ENCODE measurements at regions not wholly inside any gene's neighbourhood (a gene's known extent, or its start where the extent isn't known, plus 50 kb on each side); places are given as distances from the start of the nearest gene placed in this dataset.

DNA sequence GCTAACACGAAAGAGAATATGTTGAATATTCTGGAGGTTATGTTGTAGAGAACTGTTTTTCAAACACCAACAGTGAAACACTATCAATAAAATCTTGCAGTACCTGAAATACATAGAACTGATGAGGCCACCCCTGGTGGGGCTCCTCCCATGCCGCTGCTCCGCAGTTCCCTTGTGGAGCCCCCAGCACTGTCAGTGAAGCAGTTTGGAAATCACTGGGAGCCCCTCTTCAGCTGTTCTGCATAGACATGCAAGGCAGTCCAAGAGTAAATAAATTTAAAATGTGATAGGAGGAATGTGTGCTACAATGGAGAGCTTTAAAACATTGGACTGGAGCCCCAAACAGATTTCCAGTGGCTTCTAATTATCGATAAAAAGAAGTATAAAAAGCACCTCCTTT lies 189.4 kb downstream of the FNDC1 start:
- no peaks in the 10 kb centered on the region for H3K4me1 ChIP-seq (ENCODE audit: control insufficient read depth, insufficient read depth, low read length)
- WGBS (ENCODE audit: insufficient coverage, low lambda C conversion rate) = no CpG with 5 or more reads among the region's 4 CpGs
- no peak overlapping the region for H3K4me3 ChIP-seq (ENCODE audit: low read length)
- H3K27ac ChIP-seq (ENCODE audit: low read length) = no peak overlapping the region
- no peaks in the 10 kb centered on the region for H3K36me3 ChIP-seq (ENCODE audit: control insufficient read depth, insufficient read depth, low read length)
- H3K9me3 ChIP-seq (ENCODE audit: control insufficient read depth, low read depth, low read length) = no peaks in the 10 kb centered on the region
- DNase-seq = no peak
- no peaks in the 10 kb centered on the region for H3K27me3 ChIP-seq (ENCODE audit: control insufficient read depth, insufficient read depth, low read length)

DNA sequence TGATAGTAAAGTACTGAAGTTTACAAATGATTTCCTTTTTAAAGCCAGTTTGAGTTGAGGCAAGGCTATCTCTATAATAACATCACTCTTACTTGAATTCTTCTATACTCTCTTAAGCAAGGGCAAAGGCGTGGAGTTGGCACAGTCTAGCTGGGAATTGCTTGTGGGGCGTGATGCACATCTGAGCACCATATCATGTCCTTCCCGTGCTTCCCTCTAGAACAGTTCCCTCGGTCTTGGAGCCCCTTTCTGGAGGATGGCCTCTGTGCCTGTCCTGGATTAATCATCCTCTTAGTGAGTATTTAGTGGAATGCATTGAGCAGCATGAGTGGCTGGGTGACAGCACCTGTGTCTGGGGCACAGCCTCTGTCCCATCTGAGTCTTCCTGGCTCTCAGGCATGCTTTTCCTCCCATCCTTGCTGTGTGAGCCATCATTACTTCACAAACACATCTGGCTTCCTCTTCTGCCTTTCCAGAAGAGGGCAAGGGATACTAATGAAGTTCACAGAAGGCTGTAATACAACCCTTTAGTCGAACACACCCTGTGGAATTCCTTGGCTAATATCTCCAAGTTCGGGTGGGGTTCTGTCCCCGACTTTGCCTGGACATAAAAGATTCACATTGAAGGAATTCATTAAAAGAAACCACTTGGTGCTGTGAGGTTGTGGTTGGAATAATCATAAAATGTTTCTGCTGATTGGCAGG lies 188.2 kb downstream of the FNDC1 start:
- Histone ChIP-seq H3K27me3 (ENCODE audit: control insufficient read depth, insufficient read depth, low read length) (no peaks in the 10 kb centered on the region), H3K9me3 (ENCODE audit: control insufficient read depth, low read depth, low read length) (no peaks in the 10 kb centered on the region), H3K36me3 (ENCODE audit: control insufficient read depth, insufficient read depth, low read length) (no peaks in the 10 kb centered on the region), H3K4me3 (ENCODE audit: low read length) (no peak overlapping the region), H3K27ac (ENCODE audit: low read length) (no peak overlapping the region), H3K4me1 (ENCODE audit: control insufficient read depth, insufficient read depth, low read length) (no peaks in the 10 kb centered on the region)
- DNase-seq = no peak
- 33% methylated on average over 1 of the region's 7 CpGs for WGBS (ENCODE audit: insufficient coverage, low lambda C conversion rate)

DNA sequence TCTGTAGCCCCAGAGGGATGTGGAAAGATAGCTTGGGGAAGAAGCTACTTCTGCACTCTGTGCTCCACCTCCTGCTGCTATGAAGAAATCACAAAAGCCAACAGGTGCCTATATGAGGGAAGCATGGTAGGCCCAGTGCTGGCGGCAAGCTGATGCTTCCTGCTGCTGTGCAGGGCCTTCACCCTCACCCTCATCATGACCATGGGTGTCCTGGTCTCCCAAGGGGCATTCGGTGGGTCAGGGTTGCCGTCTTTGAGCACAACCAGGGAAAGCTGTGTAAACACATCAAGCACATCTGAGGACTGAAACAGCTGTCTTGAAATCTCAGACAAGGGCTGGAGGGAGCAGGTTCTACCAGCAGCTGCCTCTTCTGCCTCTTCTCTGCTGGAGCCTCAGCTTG lies 184.0 kb downstream of the FNDC1 start:
- H3K27ac ChIP-seq (ENCODE audit: low read length) = no peak overlapping the region
- DNase-seq = no peak
- H3K36me3 ChIP-seq (ENCODE audit: control insufficient read depth, insufficient read depth, low read length) = no peaks in the 10 kb centered on the region
- H3K4me3 ChIP-seq (ENCODE audit: low read length) = no peak overlapping the region
- no CpG with 5 or more reads among the region's 3 CpGs for WGBS (ENCODE audit: insufficient coverage, low lambda C conversion rate)
- H3K4me1 ChIP-seq (ENCODE audit: control insufficient read depth, insufficient read depth, low read length) = no peaks in the 10 kb centered on the region
- no peaks in the 10 kb centered on the region for H3K27me3 ChIP-seq (ENCODE audit: control insufficient read depth, insufficient read depth, low read length)
- no peaks in the 10 kb centered on the region for H3K9me3 ChIP-seq (ENCODE audit: control insufficient read depth, low read depth, low read length)

DNA sequence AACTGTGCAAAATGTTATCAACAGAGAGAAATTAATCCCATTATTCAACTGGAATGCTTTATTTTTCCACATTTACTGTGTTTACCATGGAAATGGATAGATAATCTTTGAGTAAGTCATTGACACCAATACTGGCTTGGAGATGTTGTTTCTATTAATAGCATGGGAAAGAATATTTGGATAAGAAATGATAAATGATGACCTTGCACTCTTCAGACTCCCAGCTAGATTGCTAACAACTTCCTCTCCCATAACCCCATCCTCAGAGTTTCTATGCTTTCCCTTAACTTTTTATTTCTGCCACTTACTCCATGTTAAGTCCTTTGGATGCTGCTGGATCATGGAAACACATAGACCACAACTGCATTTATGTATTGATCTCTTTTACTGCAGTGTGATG lies 182.5 kb downstream of the FNDC1 start:
- no peak overlapping the region for H3K4me3 ChIP-seq (ENCODE audit: low read length)
- DNase-seq = no peak
- no peaks in the 10 kb centered on the region for H3K9me3 ChIP-seq (ENCODE audit: control insufficient read depth, low read depth, low read length)
- H3K4me1 ChIP-seq (ENCODE audit: control insufficient read depth, insufficient read depth, low read length) = no peaks in the 10 kb centered on the region
- H3K27ac ChIP-seq (ENCODE audit: low read length) = no peak overlapping the region
- H3K36me3 ChIP-seq (ENCODE audit: control insufficient read depth, insufficient read depth, low read length) = no peaks in the 10 kb centered on the region
- H3K27me3 ChIP-seq (ENCODE audit: control insufficient read depth, insufficient read depth, low read length) = no peaks in the 10 kb centered on the region

DNA sequence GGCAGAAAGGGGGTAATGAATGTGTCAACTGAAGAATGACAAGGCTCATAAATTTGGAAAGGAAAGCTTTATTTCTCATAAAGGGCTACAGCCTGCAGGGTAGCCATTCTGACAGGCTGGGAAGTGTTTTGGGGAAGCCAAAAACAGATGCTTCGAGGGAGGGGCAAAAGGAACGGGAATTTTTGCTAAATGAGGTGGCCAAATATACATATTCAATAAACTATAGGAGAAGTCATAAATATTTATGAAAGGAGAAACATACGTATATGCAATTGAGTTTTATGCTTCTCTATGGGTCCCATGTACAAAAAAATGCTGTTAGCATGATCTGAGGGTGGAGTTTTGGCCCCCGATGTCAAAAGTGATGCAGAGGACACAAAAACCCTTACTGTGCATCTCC lies 180.7 kb downstream of the FNDC1 start:
- no CpG with 5 or more reads among the region's 4 CpGs for WGBS (ENCODE audit: insufficient coverage, low lambda C conversion rate)
- Histone ChIP-seq H3K27me3 (ENCODE audit: control insufficient read depth, insufficient read depth, low read length) (no peaks in the 10 kb centered on the region), H3K9me3 (ENCODE audit: control insufficient read depth, low read depth, low read length) (no peaks in the 10 kb centered on the region), H3K4me1 (ENCODE audit: control insufficient read depth, insufficient read depth, low read length) (no peaks in the 10 kb centered on the region), H3K27ac (ENCODE audit: low read length) (no peak overlapping the region), H3K36me3 (ENCODE audit: control insufficient read depth, insufficient read depth, low read length) (no peaks in the 10 kb centered on the region), H3K4me3 (ENCODE audit: low read length) (no peak overlapping the region)
- no peak for DNase-seq

DNA sequence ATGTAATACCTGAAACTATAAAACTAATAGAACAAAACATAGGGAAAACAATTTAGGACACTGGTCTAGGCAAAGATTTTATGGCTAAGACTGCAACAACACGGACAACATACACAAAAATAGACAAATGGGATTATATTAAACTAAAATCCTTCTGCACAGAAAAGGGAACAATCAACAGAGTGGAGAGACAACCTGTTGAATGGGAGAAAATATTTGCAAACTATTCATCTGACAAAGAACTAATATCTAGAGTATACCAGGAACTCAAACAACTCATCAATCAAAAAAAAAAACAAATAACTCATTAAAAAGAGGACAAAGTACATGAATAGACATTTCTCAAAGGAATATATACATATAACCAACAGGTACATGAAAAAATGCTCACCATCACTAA lies 174.5 kb downstream of the FNDC1 start:
- H3K27me3 ChIP-seq (ENCODE audit: control insufficient read depth, insufficient read depth, low read length) = no peaks in the 10 kb centered on the region
- no peak overlapping the region for H3K27ac ChIP-seq (ENCODE audit: low read length)
- WGBS (ENCODE audit: insufficient coverage, low lambda C conversion rate) = 100% methylated on average over 1 of the region's 1 CpG
- H3K9me3 ChIP-seq (ENCODE audit: control insufficient read depth, low read depth, low read length) = peaks cover 3% of the 10 kb centered on the region
- no peaks in the 10 kb centered on the region for H3K4me1 ChIP-seq (ENCODE audit: control insufficient read depth, insufficient read depth, low read length)
- no peaks in the 10 kb centered on the region for H3K36me3 ChIP-seq (ENCODE audit: control insufficient read depth, insufficient read depth, low read length)
- H3K4me3 ChIP-seq (ENCODE audit: low read length) = no peak overlapping the region
- DNase-seq = no peak

DNA sequence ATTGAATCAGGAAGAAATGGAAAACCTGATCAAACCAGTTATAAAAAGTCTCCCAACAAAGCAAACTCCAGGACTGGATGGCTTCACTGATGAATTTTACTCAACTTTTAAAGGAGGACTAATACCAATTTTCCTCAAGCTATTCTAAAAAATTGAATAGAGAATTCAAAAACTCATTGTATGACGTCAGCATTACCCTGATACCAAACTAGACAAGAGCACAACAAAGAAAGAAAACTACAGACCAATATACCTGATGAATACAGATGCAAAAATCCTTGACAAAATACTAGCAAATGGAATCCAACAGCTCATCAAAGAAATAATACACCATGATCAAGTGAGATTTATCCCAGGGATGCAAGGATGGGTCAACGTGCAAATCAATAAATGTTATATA lies 172.9 kb downstream of the FNDC1 start:
- Histone ChIP-seq H3K9me3 (ENCODE audit: control insufficient read depth, low read depth, low read length) (peaks cover 3% of the 10 kb centered on the region), H3K36me3 (ENCODE audit: control insufficient read depth, insufficient read depth, low read length) (no peaks in the 10 kb centered on the region), H3K4me1 (ENCODE audit: control insufficient read depth, insufficient read depth, low read length) (no peaks in the 10 kb centered on the region), H3K27ac (ENCODE audit: low read length) (no peak overlapping the region), H3K4me3 (ENCODE audit: low read length) (no peak overlapping the region), H3K27me3 (ENCODE audit: control insufficient read depth, insufficient read depth, low read length) (no peaks in the 10 kb centered on the region)
- DNase-seq = no peak
- WGBS (ENCODE audit: insufficient coverage, low lambda C conversion rate) = 83% methylated on average over 1 of the region's 2 CpGs

DNA sequence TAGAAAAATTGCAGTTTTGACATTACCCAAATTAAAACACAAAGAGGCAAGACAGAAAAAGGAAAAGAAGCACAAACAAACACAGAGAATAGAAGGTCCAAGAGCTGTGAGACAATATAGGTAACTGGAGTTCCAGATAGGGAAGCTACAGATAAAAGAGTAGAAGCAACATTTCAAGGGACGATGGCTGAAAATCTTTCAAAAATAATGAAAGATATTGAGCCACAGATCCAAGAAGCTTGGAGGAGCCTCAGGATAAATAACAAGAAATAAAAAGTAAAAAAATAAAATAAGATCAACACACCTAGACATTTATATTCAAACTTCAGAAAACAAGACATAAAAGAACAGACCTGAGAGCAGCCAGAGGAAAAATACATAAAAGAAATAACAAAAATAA lies 164.9 kb downstream of the FNDC1 start:
- H3K27ac ChIP-seq (ENCODE audit: low read length) = no peak overlapping the region
- no peaks in the 10 kb centered on the region for H3K36me3 ChIP-seq (ENCODE audit: control insufficient read depth, insufficient read depth, low read length)
- WGBS (ENCODE audit: insufficient coverage, low lambda C conversion rate) = 89% methylated on average over 1 of the region's 1 CpG

DNA sequence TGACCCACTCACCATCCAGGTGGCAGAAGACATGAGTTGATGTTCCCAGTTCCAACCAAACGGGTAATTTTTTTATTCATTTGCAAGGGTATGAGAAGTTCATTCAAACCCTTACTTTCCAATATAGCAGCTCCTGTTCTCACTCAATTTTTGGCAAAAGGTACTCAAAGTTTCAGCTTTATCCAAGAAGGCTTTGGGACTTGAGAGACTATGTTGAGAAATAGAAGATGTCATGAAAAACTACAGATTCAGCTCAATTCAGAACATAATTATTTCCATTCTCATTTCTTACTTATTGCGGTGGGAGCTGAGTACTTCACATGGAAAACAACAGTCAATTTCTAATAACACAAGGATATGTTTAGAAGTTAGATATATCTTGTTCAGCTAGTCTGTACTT lies 162.3 kb downstream of the FNDC1 start:
- H3K27me3 ChIP-seq (ENCODE audit: control insufficient read depth, insufficient read depth, low read length) = no peaks in the 10 kb centered on the region
- peaks cover 10% of the 10 kb centered on the region for H3K9me3 ChIP-seq (ENCODE audit: control insufficient read depth, low read depth, low read length)
- H3K4me1 ChIP-seq (ENCODE audit: control insufficient read depth, insufficient read depth, low read length) = no peaks in the 10 kb centered on the region
- no peak overlapping the region for H3K4me3 ChIP-seq (ENCODE audit: low read length)
- no peak overlapping the region for H3K27ac ChIP-seq (ENCODE audit: low read length)
- 75% methylated on average over 1 of the region's 2 CpGs for WGBS (ENCODE audit: insufficient coverage, low lambda C conversion rate)
- no peak for DNase-seq
- H3K36me3 ChIP-seq (ENCODE audit: control insufficient read depth, insufficient read depth, low read length) = no peaks in the 10 kb centered on the region

More for the DNA sequence above, 164.9 kb downstream of the FNDC1 start:
- DNase-seq = no peak
- Histone ChIP-seq H3K27me3 (ENCODE audit: control insufficient read depth, insufficient read depth, low read length) (no peaks in the 10 kb centered on the region), H3K4me1 (ENCODE audit: control insufficient read depth, insufficient read depth, low read length) (no peaks in the 10 kb centered on the region), H3K9me3 (ENCODE audit: control insufficient read depth, low read depth, low read length) (peaks cover 10% of the 10 kb centered on the region), H3K4me3 (ENCODE audit: low read length) (no peak overlapping the region)

DNA sequence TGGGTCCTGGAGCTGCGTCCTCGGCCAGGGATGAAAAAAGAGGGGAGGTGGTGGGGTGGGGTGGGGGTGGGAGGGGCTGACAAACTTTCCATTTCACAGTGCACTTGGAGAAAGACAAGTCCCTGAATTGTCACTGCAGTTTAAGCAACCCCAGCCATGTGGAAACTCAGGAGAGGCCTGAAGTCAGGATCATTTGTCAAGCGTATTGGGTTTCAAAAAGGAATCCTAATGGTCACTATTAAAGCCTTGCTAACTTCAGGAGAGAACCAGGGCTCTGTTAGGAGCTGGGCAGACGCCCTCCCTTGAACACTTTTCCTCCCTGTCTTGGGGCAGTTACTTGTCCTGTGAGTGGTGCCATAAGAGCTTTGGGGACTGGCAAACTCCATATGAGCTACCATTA lies 159.9 kb downstream of the FNDC1 start:
- Histone ChIP-seq H3K4me3 (ENCODE audit: low read length) (no peak overlapping the region), H3K36me3 (ENCODE audit: control insufficient read depth, insufficient read depth, low read length) (no peaks in the 10 kb centered on the region), H3K27ac (ENCODE audit: low read length) (no peak overlapping the region), H3K9me3 (ENCODE audit: control insufficient read depth, low read depth, low read length) (peaks cover 1% of the 10 kb centered on the region), H3K27me3 (ENCODE audit: control insufficient read depth, insufficient read depth, low read length) (no peaks in the 10 kb centered on the region), H3K4me1 (ENCODE audit: control insufficient read depth, insufficient read depth, low read length) (no peaks in the 10 kb centered on the region)
- WGBS (ENCODE audit: insufficient coverage, low lambda C conversion rate) = no CpG with 5 or more reads among the region's 4 CpGs
- DNase-seq = no peak

DNA sequence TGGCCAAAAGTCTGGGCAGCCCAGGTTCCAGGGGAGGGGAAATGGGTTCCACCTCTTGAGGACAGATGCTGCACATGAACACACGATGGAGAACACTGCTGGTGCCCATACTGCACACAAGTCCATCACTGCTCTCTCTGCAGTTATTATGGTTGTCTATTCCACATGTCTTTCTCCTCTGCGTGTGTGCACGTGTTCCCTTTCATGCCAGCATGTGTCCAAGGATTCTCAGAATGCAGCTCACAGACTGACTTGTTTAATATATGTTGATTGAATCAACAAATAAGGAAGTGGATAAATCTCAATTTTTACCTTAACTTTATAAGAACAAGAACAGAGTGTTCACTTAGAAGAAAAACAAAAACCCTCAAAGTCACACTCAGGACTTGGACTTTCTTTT lies 158.9 kb downstream of the FNDC1 start:
- no peaks in the 10 kb centered on the region for H3K4me1 ChIP-seq (ENCODE audit: control insufficient read depth, insufficient read depth, low read length)
- no peaks in the 10 kb centered on the region for H3K9me3 ChIP-seq (ENCODE audit: control insufficient read depth, low read depth, low read length)
- DNase-seq = no peak
- no peak overlapping the region for H3K27ac ChIP-seq (ENCODE audit: low read length)
- WGBS (ENCODE audit: insufficient coverage, low lambda C conversion rate) = 100% methylated on average over 2 of the region's 3 CpGs
- H3K27me3 ChIP-seq (ENCODE audit: control insufficient read depth, insufficient read depth, low read length) = no peaks in the 10 kb centered on the region
- no peaks in the 10 kb centered on the region for H3K36me3 ChIP-seq (ENCODE audit: control insufficient read depth, insufficient read depth, low read length)
- no peak overlapping the region for H3K4me3 ChIP-seq (ENCODE audit: low read length)

Data from large intestine (tissue), 3 donors.